Stomach (tissue), 4 donors: ENCODE measurements at regions not wholly inside any gene's neighbourhood (a gene's known extent, or its start where the extent isn't known, plus 50 kb on each side); places are given as distances from the start of the nearest gene placed in this dataset.

ENCODE experiments used
- POLR2A ChIP-seq, 4 donors: fragments of 450-650 bp; IDR thresholded peaks; one replicate each; pipeline ENCODE4 v1.6.1; 2016; ENCODE audit warnings: antibody characterized with exemption in 4 of 4, control low read depth in 2 of 4, mild to moderate bottlenecking in 1 of 4, moderate library complexity in 1 of 4
- POLR2AphosphoS5 ChIP-seq, 3 donors: sonication (generic); formaldehyde crosslinking; IDR thresholded peaks; one replicate each; pipeline ENCODE4 v1.6.1; 2016; ENCODE audit warnings: antibody characterized with exemption in 3 of 3
- TF ChIP-seq, protein P1 (sequence below), 7 experiments: fragments of 450-650 bp in 4 of 7; fragments of 200-600 bp in 3 of 7; sonication (generic) in 3 of 7; IDR thresholded peaks; one replicate each; pipeline ENCODE4 v1.5.1; 2016 to 2019; ENCODE audit warnings: antibody characterized with exemption in 7 of 7, control low read depth in 2 of 7, mild to moderate bottlenecking in 1 of 7

DNA sequence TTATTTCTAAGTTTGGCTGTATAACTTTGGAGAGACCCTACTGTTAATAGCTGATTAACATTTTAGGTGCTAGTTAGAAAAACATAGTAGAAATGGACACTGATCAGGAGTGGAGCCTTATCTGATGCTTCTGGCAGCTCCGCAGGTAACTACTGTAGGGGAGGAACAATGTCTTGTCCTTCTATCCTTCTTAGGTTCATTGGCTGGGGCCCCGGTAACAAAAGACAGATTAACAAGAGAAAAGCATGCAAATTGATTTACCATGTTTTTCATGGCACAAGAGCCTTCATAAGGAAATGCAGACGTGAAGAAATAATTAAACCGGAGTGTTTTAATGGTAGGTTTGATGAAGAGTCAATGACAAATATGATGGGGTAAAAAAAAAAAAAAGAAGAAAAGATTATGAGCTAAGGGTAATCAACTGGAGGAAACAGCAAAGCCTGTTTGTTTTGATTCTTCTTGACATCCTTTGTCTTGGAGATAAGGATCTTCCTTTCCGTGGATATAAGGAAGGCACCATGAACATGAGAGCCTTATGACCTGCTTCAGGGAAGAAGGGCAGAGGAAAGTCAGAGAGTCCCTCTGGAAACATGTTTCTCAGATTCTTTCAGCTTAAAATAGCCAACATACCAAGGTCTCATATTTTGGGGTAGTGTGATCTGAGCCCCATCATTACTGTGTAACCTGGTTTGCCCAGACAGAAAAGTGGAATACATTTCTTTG, 62.4 kb upstream of the GCFC2 start:
- TF ChIP-seq, protein P1, sequence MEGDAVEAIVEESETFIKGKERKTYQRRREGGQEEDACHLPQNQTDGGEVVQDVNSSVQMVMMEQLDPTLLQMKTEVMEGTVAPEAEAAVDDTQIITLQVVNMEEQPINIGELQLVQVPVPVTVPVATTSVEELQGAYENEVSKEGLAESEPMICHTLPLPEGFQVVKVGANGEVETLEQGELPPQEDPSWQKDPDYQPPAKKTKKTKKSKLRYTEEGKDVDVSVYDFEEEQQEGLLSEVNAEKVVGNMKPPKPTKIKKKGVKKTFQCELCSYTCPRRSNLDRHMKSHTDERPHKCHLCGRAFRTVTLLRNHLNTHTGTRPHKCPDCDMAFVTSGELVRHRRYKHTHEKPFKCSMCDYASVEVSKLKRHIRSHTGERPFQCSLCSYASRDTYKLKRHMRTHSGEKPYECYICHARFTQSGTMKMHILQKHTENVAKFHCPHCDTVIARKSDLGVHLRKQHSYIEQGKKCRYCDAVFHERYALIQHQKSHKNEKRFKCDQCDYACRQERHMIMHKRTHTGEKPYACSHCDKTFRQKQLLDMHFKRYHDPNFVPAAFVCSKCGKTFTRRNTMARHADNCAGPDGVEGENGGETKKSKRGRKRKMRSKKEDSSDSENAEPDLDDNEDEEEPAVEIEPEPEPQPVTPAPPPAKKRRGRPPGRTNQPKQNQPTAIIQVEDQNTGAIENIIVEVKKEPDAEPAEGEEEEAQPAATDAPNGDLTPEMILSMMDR (IDR thresholded peaks at IDR 0.05), result no peak
- TF ChIP-seq POLR2A (IDR thresholded peaks at IDR 0.05) (no peak), POLR2AphosphoS5 (IDR thresholded peaks at IDR 0.05) (no peak)
